ENCODE measurements at regions not wholly inside any gene's neighbourhood (a gene's known extent, or its start where the extent isn't known, plus 50 kb on each side); places are given as distances from the start of the nearest gene placed in this dataset.
A peak's percentile ranks its signal among the peaks of the same experiment; 100 is the strongest.

GRCh38 chr2:121088251-121089165 is 196.5 kb downstream of the TFCP2L1 start:
- DNase-seq, result no peak

- no peak for DNase-seq
Measured at GRCh38 chr2:121089166-121089510, 195.9 kb downstream of the TFCP2L1 start.

DNA sequence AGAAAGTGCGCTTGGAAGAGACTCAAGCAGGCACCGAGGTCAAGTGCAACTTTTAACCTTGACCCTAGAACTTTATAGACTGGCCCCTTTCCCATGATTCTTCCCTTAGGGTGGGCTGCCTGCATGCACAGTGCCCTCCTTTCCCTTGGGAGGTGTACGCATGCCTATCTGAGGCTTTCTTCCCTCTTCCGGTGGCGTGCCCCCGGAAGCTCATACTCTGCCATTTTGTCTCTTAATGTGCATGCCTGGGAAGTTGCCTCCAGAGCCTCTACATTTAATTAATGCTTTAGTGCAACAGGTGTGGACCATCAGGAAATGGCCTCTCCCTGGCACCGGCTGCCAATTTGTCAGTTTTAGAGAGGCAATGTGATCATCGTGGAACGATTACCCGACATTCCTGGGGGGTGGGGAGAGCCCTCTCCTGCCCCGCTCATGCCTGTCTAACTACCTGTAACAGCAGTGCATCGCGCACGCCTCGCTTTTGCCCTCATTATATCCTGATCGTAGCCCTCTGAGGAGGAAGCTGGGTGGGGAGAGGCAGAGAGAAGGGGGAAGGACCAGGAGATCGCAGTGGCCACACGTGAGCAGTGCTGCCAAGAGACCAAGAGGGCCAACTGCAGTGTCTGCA is 194.8 kb downstream of the TFCP2L1 start:
- no peak for DNase-seq

- DNase-seq, result no peak
Measured at GRCh38 chr2:121092095-121092494, 192.9 kb downstream of the TFCP2L1 start.

GRCh38 chr2:121093692-121094091 is 191.3 kb downstream of the TFCP2L1 start:
- no peak for DNase-seq

DNA sequence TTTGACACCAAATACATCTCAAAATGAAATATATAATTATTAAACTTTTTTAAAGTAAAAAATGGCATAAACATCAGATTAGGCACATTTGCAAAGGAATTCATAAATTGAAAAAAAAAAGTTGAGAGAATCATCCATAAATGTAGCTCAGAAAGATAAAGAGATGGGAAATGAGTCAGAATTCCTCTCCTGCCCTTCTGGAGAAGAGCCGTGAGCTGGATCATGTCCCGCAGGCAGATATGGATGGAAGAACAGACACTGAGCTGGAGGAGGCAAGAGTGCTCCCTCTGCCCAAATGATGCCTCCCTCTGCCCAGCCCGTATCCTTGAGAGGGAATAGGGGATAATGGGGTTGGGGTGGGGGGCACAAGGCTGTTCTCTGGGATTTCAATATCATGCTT is 190.9 kb downstream of the TFCP2L1 start:
- no peak for DNase-seq

DNA sequence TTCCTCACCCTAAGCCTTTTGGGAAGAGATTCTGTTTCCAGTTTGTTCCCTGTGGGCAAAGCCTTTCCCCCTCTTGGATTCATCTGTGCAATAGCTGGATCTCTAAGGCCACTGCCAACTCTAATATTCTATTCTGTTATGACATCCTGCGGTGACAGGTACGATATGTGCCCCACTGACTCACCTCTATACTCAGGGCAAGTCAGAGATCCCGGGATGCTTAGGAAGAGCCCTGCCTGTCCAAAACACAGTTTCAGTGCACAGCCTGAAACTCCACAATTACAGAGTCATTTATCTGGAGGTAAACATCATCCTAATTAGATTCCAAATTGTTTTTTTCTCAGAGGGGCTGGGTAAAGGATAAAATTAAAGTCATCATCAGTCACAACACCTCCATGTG is 190.2 kb downstream of the TFCP2L1 start:
- DNase-seq, result no peak

DNA sequence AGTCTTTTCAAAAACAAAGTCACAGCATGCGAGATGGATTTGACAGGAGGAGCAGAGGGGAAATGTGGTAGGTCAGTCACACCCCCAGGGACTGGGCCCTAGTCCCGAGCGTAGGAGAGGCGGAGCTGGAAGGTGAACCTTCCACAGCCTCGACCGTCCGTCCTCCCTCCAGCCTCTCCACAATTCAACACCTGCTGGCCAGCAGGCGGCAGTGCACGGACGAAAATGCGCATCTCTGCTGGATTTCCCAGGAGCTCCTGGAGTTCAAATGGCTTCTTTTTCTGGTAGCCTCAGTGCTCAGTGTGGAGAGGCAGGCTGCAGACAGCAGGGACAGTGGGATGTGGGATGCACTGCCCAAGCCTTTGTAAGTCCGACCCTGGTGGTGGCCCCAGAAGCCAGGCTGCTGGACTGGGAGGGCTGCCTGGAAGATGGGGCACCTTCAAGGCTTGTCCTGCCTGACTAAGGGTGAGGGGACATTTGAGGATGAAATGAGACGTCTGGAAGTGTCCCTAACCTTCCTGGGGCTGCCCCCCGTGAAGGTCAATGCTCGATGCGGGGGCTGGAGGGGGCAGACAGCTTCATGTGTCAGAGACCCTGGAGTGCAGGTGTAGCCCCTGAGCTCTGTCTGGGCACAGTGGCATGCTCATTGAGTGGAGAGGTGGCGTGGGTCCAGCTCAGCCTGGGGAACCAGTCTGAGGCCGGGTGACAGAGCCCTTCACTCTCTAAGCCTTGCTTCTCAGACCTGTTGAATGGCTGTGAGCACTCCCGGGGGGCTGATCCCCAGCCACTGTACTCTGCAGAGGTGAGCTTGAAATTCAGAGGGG is 189.5 kb downstream of the TFCP2L1 start:
- DNase-seq, result peak; percentile 60 to 82 (median 75)

DNA sequence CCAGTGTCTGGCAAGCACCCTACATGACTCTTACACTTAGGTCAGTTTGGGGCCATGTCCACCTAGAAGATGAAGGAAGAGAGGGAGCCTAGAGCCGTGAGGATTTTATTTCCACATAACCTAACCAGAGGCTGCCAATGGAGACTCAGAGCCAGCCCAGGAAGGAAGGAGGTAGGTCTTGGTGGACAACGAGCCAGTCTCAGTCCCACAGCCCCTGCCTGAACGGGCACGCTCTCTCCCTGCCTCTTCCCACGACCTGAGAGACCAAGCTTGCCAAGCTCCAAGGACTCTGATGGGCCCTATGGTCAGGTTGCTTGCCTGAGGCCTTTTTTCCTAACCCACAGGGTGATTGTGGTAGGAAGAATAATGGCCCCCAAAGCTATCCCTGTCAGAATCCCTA is 188.4 kb downstream of the TFCP2L1 start:
- DNase-seq, result no peak

DNA sequence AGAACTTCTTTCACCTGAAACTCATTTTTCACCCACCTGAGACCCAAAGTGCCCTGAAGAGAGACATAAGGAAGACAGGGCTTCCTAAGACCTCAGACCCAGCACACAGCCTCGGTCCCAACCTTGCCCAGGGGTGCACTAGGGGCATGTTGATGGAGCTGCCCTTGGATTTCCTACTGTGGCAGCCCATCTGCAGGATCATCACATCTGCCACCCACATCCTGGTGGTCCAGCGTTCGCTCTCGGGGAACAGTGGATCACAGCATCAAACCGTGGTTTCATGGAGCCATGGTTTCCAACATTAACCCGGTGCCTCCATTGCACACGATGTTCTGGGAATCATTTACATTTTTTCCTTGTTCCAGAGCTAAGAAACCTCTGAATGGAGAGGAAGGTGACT is 186.4 kb downstream of the TFCP2L1 start:
- no peak for DNase-seq

DNA sequence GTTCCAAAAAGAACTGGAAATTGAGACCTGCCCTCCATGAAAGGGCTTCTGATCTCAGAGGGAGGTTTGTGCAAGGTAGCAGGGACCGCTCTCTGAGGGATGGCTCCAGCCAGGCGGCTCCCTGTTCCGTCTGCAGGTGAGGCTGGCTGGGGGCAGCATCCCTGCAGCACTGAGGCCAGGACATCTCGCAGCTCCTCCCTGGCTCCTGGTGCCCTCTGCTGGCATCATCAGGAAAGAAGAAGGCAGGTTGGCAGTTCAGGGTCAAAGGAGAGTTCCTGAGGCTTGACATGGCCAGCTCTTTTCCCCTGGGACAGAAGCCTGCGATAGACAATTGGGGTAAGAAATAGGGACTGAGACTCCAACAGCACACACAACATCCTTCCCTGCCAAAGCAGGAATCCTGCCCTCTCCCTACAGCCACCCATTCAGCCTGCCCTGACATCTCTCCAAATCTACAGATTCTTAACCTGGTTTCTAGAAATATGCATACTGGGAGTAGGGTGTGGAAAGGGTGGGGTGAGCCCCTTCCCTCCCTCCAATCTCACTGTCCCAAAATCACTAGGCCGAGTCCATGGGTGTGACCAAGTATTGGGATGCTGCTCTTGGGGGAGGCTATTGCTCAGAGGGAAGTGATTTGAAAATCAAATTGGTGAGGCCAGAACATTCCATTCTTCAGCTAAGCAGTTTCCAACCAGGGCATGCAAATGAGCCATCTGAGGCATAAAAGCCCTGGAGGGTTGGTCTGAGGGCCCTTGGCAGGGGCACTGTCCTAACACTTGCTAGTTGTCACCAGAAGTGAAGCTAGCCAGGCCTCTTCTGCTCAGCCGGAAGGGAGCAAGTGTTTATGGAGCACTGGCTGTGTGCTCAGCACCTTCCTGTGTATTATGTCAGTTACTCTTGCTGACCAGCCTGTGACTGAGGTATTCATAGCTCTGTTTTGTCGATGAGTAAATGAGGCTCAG is 185.4 kb downstream of the TFCP2L1 start:
- peak in 2 of 3 donors; percentile 14 to 26 for DNase-seq

- no peak for DNase-seq
Measured at GRCh38 chr2:121101093-121101715, 183.8 kb downstream of the TFCP2L1 start.

DNA sequence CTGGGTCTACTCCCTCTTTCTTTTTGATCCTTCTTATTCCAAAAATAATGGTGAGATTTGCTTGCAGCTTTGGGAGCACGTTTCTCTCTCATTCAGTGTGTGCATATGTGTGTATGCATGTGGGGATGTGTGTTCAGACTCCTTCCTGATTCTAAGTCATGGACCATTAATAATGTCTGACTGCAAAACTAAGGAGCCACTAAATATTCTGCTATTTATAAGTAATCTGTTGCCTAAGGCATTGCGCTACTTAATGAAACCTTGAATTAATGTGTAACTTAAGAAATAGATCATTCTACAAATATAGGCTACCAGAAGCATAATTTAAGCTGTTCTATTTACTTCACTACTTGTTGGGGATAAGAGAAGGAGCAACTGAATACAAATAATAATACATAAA is 182.1 kb downstream of the TFCP2L1 start:
- no peak for DNase-seq

DNA sequence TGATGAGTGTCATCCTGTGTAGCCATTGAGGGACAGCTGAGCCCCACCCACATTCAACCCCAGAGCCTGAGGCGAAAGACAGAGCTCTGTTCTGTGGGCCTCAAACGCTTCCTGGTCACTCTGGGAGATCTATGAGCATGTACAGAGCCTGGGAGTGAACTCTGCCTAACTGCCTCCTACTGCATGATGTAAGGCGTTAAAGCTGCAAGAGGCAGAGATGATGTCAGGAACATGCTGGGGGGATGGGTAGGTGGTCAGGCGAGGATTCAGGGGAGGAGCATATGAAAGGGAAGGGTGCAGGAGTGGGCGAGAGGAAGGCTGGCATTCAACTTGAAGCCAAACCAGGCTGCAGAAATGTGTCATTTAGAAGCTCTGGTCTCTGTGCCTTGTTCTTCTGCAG is 181.0 kb downstream of the TFCP2L1 start:
- peak; percentile 37 to 60 (median 52) for DNase-seq

- DNase-seq, result no peak
Measured at GRCh38 chr2:121104721-121105141, 180.3 kb downstream of the TFCP2L1 start.

GRCh38 chr2:121110924-121111323 is 174.1 kb downstream of the TFCP2L1 start:
- no peak for DNase-seq

GRCh38 chr2:121118951-121119350 is 166.1 kb downstream of the TFCP2L1 start:
- DNase-seq, result no peak

DNA sequence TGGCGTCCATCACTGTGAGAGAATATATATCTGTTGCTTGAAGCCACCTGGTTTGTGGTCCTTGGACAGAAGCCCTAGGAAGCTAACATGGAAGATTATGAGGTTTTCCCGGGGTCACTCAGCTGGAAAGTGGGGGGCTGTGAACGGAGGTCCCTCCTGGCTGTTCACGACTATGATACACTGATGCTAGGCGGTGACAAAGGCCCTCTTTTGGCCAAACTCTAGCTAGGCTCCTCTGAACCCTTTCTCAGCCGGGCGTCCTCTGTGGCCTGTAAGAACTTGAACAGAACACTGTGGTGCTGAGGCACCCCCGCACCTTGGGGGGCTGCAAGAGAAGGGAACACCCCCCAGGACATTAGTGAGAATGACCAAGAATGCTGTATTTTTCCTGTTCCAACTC is 164.6 kb downstream of the TFCP2L1 start:
- no peak for DNase-seq

GRCh38 chr2:121120991-121121390 is 164.0 kb downstream of the TFCP2L1 start:
- DNase-seq, result no peak

DNA sequence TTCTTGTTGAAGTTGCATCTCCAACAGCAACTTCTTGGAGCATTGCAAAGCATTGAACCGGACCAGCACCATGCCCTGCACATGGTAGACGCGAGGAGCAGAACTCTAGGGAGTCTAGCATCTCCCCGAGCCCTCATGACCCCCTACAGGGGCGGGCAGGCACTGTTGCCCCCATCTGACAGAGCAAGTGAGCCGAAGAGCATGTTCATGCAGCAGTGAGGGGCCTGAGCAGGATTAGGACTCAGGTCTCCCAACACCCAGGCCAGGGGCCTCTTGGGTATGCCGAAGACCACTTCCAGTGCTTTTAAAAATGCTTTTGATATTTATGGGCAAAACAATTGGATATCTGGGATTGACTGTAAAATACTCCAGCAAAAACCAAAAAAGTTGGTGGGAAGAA is 163.3 kb downstream of the TFCP2L1 start:
- DNase-seq, result no peak

DNA sequence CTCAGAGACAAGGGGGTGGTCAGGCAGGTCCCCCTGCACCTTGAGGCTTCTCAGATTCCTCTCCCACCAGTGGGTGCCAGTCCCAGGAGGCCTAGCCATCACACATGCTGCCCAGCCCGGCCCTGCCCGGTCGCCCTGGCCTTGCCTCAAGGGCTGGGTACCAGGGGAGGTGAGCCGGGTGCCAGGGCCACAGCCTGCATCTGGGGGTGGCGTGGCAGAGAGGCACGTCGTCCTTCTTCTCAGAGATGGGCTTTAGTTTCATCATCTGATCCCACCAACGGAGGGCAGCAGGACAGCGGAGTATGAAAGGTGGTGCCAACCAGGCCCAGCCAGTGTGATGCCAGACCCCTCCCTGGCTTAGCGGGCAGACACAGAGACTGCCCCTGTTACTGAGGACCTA is 161.7 kb downstream of the TFCP2L1 start:
- no peak for DNase-seq

DNA sequence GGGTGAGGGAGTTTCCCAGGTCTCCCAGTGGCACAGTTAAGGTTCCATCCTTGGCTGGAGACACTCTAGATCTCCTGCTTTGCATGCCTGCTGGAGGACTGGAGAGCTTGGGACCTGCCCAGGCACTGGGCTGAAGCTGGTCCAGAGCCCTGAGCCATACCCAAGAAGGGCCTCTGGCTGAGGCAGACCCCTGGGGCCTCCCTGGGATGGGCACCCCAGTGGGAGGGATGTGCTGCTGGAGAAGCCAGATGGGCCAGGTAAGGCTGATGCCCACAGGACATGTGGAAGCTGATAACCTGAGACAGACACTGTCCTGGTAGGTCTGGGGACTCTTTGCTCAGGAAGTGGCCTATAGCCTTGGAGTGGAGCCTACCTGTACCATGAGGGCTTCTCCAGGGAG is 160.7 kb downstream of the TFCP2L1 start:
- DNase-seq, result no peak
